ENCODE measurements at regions not wholly inside any gene's neighbourhood (a gene's known extent, or its start where the extent isn't known, plus 50 kb on each side); places are given as distances from the start of the nearest gene placed in this dataset.

DNA sequence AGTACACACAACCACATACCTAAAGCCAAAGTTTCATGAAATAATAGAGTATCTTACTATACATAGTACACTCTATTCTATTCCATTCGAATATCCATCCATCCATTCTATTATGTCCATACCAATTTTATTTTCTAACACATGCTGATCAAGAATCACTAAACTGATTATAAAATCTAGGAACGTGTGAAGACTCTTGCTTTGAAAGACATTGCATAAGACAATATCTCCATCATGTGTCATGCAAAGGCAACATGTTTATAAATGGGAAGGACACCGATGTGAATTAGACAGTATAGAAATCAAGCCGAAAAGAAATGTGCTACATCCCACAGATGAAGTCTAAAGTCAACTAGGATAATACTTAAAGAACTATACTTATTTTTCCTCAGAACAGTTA, 1561.5 kb upstream of the TENM4 start:
- no peaks in the 10 kb centered on the region for H3K36me3 Mint-ChIP-seq (ENCODE audit: insufficient read depth in 1 of 3, low read depth in 3 of 3)
- H3K4ac ChIP-seq (ENCODE audit: low read depth, low read length): no peak overlapping the region
- no peaks in the 10 kb centered on the region for H3K9me3 ChIP-seq (ENCODE audit: control insufficient read depth, low read depth, low read length)
- H2AK5ac ChIP-seq (ENCODE audit: insufficient read length, low read length): no peak overlapping the region
- no peaks in the 10 kb centered on the region for H3K79me1 ChIP-seq (ENCODE audit: insufficient read depth, low read depth, low read length, poor library complexity, severe bottlenecking)
- H3K27ac ChIP-seq (ENCODE audit: insufficient read length, low read depth, low read length): no peak overlapping the region
- no peak overlapping the region for H2BK12ac ChIP-seq (ENCODE audit: insufficient read length, low read depth, low read length)
- H2BK15ac ChIP-seq (ENCODE audit: low read depth, low read length): no peak overlapping the region
- peaks cover under 1 to 2% of the 10 kb centered on the region in 2 experiments; a peak in 3 of 4 replicates for H3K4me1 Mint-ChIP-seq
- no peak overlapping the region for H2BK5ac ChIP-seq (ENCODE audit: insufficient read length, low read length)
- H3K18ac ChIP-seq (ENCODE audit: insufficient read length, low read depth, low read length): no peak overlapping the region
- H2BK20ac ChIP-seq (ENCODE audit: low read depth, low read length, poor library complexity, severe bottlenecking): no peak overlapping the region
- H3K4me2 ChIP-seq (ENCODE audit: insufficient read depth, insufficient read length, low read length): no peak overlapping the region
- no peaks in the 10 kb centered on the region for H3K4me1 ChIP-seq (ENCODE audit: insufficient read depth, low read length)
- H3K9me3 Mint-ChIP-seq: no peaks in the 10 kb centered on the region
- no peaks in the 10 kb centered on the region for H3K27me3 Mint-ChIP-seq (ENCODE audit: low read depth)
- H4K8ac ChIP-seq (replicated peaks; ENCODE audit: insufficient read length, low read depth, low read length): no peak overlapping the region
- DNase-seq: no peak
- no peak for TF ChIP-seq CTCF (conservative IDR thresholded peaks at IDR 0.05)
- no peak overlapping the region for H4K5ac ChIP-seq (ENCODE audit: insufficient read length, low read depth, low read length)
- no peak overlapping the region for H2BK120ac ChIP-seq (ENCODE audit: low read depth, low read length, poor library complexity, severe bottlenecking)
- H3T11ph ChIP-seq (ENCODE audit: low read length): no peak overlapping the region
- no peaks in the 10 kb centered on the region for H3K27me3 ChIP-seq (ENCODE audit: insufficient read depth, low read length)
- WGBS (ENCODE audit: extremely low coverage, insufficient read length, low lambda C conversion rate): 100% methylated on average over 1 of the region's 4 CpGs
- no peak overlapping the region for H3K14ac ChIP-seq (ENCODE audit: insufficient read depth, low read length)
- H2AFZ ChIP-seq (ENCODE audit: low read length): no peak overlapping the region
- H3K9ac ChIP-seq (ENCODE audit: extremely low read depth, insufficient read length, low read length): no peak overlapping the region
- no peak overlapping the region for H3K27ac Mint-ChIP-seq
- no peak overlapping the region for H3K4me3 Mint-ChIP-seq
- no peak overlapping the region for H3K56ac ChIP-seq (ENCODE audit: insufficient read length, low read depth, low read length)
- H3K23me2 ChIP-seq (ENCODE audit: insufficient read length, low read depth, low read length, poor library complexity, severe bottlenecking): no peaks in the 10 kb centered on the region
- H3K23ac ChIP-seq (ENCODE audit: insufficient read length, low read depth, low read length): no peak overlapping the region
- no peaks in the 10 kb centered on the region for H4K20me1 ChIP-seq (ENCODE audit: control insufficient read depth, insufficient read depth, insufficient read length)
- H4K91ac ChIP-seq (ENCODE audit: insufficient read length, low read depth, low read length): no peak overlapping the region
- H3K79me2 ChIP-seq (ENCODE audit: insufficient read depth, low read length): no peaks in the 10 kb centered on the region

Measured in H9 (cell line).